ENCODE measurements at regions not wholly inside any gene's neighbourhood (a gene's known extent, or its start where the extent isn't known, plus 50 kb on each side); places are given as distances from the start of the nearest gene placed in this dataset.

- TF ChIP-seq CTCF (IDR thresholded peaks at IDR 0.05; ENCODE audit: poor library complexity) (no peak), EZH2phosphoT487 (IDR thresholded peaks at IDR 0.05; ENCODE audit: low read depth, severe bottlenecking, unreplicated experiment) (no peak)
Measured at GRCh38 chr13:26864576-26864975, 104.0 kb upstream of the GPR12 start.
